Activated CD4-positive, alpha-beta T cell treated with anti-CD3 and anti-CD28 coated beads, Interleukin-2, amount 50 U/mL, for 24 hours (primary cell): ENCODE measurements at regions not wholly inside any gene's neighbourhood (a gene's known extent, or its start where the extent isn't known, plus 50 kb on each side); places are given as distances from the start of the nearest gene placed in this dataset.
"Not testable (repeated sequence)": the region's sequence is repeated elsewhere in the genome, so short reads cannot be mapped to it uniquely, and the experiment has no call there.

ENCODE experiments used
- DNase-seq, 2 donors: peaks; one replicate each; pipeline ENCODE4 v3.0.0-alpha.2; 2020; ENCODE audit warnings: low read depth in 1 of 2, low spot score in 1 of 2

- DNase-seq = no peak
Measured at GRCh38 chr17:69669441-69670178, 255.1 kb downstream of the MAP2K6 start.

- DNase-seq = no peak
Measured at GRCh38 chr17:69672924-69673323, 258.4 kb downstream of the MAP2K6 start.

DNA sequence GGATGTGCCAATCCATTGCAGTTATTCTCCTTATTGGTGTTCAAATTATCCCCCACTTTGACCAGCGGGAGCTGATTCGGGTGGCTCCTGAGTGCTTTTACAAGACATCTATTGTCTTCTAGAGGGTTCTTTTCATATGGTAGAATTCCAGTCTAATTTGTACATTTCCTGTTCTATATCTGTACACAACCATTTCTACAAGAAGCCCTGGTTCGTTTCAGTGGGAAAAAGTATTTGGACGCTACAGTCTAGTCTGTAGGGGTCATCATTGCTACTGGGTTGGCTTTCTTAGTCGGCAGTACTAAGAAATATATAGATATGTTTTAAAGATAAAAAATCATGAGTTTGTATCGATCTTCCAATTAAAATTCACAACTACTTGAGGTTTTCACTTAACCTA lies 262.6 kb downstream of the MAP2K6 start:
- DNase-seq = no peak

- no peak for DNase-seq
Measured at GRCh38 chr17:69678206-69678605, 263.7 kb downstream of the MAP2K6 start.

DNA sequence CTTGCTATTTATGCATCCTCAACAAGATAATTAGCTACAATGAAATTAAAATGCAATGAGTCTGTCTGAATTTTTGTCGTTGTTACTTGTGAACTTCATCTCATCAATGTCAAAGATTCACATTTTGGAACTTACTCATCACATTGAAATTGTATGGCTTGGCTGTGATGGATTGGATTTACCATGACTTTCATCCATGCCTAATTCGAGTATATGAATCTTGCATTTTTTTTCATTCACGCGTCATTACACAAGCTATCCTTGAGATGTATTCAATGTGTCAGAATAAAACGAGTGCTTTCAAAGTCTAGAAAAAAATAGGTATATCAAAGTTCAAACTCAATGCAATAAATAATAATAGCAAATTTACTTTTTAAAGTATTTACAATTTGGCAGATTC lies 265.3 kb downstream of the MAP2K6 start:
- DNase-seq = no peak

GRCh38 chr17:69684251-69684650 lies 269.8 kb downstream of the MAP2K6 start:
- DNase-seq = no peak

DNA sequence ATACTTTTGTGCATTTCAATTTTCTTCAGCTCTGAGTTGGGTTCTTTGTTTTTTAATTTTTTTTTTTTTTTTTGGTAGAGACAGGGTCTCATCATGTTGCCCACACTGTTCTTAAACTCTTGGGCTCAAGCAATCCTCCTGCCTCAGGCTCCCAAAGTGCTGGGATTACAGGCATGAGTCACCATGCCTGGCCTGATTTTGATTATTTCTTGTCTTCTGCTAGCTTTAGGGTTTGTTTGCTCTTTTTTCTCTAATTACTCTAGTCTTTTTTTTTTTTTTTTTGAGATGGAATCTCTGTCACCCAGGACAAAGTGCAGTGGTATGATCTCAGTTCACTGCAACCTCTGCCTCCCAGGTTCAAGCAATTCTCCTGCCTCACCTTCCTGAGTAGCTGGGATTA lies 270.7 kb downstream of the MAP2K6 start:
- DNase-seq = not testable (repeated sequence)

DNA sequence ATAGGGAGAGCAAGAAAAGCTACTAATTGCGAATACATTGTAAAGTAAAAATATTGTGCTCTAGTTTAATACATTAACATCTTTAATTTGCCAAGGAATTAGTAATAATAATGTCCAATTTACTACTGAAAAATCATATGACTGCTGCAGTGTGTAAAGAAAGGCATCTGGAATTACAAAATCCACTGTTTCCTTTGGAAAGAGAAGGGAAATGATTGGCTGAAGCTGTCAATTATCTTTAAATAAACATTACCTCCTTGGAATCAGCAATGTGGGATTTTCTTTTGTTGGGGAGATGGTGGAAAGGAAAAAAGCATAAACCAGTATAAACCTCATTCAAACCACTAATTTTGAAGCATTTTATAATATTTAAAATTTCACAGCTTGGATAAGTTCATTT lies 276.0 kb downstream of the MAP2K6 start:
- DNase-seq = no peak

DNA sequence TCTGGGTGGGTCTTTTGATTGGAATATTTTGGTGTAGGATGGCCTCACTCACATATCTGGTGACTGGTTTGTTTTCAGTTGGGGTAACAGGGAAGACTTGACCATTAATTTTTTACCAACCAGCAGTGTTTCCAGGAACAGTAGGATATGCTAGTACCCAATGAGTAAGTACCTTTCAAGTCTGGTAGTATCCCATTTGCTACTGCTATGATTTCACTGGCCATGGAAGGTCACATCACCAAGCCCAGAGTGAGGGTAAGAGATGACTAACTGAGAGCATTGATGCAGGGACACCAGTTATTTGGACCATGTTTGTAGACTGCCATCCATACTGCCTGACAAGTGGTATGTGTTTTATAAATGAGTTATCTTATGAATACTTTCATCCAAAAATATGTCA lies 277.7 kb downstream of the MAP2K6 start:
- no peak for DNase-seq

- no peak for DNase-seq
Measured at GRCh38 chr17:69695646-69696045, 281.1 kb downstream of the MAP2K6 start.

- no peak for DNase-seq
Measured at GRCh38 chr17:69696650-69697049, 282.2 kb downstream of the MAP2K6 start.

DNA sequence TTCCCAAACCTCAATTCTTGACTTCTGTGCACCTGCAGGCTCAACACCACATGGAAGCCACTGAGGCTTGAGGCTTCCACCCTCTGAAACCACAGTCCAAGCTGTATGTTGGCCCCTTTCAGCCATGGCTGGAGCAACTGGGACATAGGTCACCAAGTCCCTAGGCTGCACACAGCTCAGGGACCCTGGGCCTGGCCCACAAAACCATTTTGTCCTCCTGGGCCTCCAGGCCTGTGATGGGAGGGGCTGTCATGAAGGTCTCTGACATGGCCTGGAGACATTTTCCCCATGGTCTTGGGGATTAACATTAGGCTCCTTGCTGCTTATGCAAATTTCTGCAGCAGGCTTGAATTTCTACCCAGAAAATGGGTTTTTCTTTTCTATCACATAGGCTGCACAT lies 283.9 kb downstream of the MAP2K6 start:
- DNase-seq = not testable (repeated sequence)

- DNase-seq = no peak
Measured at GRCh38 chr17:69702078-69702477, 287.6 kb downstream of the MAP2K6 start.

- DNase-seq = no peak
Measured at GRCh38 chr17:69703751-69704150, 289.3 kb downstream of the MAP2K6 start.

- no peak for DNase-seq
Measured at GRCh38 chr17:69704935-69705334, 290.4 kb downstream of the MAP2K6 start.

- no peak for DNase-seq
Measured at GRCh38 chr17:69706127-69706526, 291.6 kb downstream of the MAP2K6 start.

DNA sequence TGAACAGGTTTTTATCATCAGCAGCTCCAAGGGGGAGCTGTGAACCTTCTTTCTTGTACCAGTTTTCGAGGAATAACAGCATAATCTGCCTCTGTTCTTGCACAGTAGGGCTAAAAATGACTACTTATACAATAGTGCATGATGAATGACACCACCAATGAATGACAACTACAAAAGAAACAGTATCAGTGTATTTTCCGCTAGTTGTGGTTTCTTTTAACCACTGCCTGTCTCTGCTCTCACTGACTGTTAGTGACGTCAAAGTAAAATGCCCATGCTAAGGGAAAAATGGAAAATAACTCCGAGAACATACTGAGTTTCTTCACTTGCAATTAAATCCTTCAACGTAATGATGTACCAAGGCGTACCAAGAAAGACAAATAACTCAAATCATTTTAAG lies 294.9 kb downstream of the MAP2K6 start:
- DNase-seq = no peak

GRCh38 chr17:69710926-69711325 lies 296.4 kb downstream of the MAP2K6 start:
- DNase-seq = no peak

DNA sequence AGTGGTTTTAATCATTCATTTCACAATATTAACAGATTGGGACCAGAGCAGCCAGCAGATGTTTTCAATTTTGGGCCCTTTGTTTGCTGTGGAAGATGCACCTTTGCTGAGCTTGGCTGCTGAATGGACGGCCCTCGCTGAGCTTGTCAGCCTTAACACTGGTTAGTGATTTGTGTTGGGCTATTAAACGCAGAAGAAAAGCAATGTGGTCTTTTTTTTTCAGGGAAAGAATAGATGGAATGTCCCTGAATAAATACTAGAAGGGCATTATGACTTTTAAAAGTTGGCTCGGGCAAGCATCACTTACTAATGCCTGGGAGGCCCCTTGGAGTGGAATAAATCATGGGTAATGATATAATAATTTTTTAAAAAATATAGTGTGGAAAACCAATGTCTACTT lies 297.0 kb downstream of the MAP2K6 start:
- DNase-seq = no peak

DNA sequence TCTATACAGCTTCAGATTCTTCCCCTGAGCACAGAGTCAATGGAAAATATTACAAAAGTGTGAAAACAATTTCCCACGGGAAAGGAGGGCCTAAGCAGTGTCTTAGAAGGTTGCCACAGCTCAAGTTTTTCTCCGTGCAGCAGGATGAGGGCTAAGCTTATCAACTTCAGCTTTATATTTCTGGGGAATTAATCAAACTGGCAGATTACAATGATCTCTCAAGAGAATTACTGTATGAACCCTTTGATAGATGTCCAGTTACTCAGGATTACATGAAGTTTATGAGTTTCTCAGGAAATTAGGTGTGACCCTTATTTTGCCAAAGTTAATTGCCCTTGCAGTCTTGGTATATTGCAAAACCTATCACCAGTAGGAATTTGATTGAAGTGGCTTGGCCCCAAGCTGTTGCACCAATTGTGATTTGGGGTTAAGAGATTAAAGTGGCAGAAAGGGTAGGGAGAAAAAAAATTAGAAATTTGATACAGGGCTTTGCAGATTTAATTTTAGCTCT lies 298.4 kb downstream of the MAP2K6 start:
- no peak for DNase-seq

- no peak for DNase-seq
Measured at GRCh38 chr17:69713815-69714214, 299.3 kb downstream of the MAP2K6 start.

DNA sequence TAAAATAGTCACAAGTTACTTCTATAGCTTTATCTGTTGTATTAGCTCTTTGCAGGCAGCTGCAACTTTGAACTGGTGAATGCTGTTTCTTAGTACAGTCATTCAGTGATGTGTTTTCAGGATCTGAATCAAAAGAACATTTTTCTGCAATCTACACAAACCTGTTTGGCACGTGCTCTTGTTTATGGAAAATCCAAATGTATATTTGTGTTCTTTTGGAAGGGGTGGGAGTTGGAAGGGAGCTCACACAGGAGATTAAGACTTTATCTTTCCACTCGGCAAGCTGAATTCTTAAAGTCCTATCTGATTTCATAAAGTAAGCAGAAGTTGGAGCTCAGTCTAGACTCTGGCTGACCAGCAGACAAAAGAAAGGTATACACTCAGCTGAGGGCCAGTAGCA lies 300.2 kb downstream of the MAP2K6 start:
- DNase-seq = no peak

GRCh38 chr17:69715656-69716055 lies 301.2 kb downstream of the MAP2K6 start:
- no peak for DNase-seq
